ENCODE measurements at regions not wholly inside any gene's neighbourhood (a gene's known extent, or its start where the extent isn't known, plus 50 kb on each side); places are given as distances from the start of the nearest gene placed in this dataset.
"Not testable (repeated sequence)": the region's sequence is repeated elsewhere in the genome, so short reads cannot be mapped to it uniquely, and the experiment has no call there.

DNA sequence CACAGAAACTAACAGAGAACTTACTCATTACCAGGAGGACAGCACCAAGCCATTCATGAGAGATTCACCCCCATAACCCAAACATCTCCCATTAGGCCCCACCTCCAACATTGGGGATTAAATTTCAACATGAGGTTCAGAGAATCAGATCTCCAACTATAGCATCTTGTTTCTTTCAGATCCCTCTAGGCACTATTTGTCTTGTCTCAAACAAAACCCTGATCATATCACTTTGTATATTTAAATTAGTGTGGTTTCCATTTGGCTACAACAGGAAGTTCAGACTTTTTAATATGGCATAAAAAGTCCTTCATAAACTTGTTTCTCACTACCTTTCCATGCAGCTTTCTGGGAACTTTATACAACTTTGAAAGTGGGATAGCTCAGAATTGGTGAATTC, 699.0 kb upstream of the MIR17HG start:
- Mint-ChIP-seq H3K9me3 (peaks cover 11% of the 10 kb centered on the region), H3K36me3 (no peaks in the 10 kb centered on the region), H3K27ac (no peak overlapping the region), H3K27me3 (no peaks in the 10 kb centered on the region), H3K4me3 (no peak overlapping the region), H3K4me1 (ENCODE audit: unreplicated experiment) (no peaks in the 10 kb centered on the region)
- no peak for TF ChIP-seq CTCF (conservative IDR thresholded peaks at IDR 0.05)
- no peak for DNase-seq (ENCODE audit: extremely low spot score, unreplicated experiment)

DNA sequence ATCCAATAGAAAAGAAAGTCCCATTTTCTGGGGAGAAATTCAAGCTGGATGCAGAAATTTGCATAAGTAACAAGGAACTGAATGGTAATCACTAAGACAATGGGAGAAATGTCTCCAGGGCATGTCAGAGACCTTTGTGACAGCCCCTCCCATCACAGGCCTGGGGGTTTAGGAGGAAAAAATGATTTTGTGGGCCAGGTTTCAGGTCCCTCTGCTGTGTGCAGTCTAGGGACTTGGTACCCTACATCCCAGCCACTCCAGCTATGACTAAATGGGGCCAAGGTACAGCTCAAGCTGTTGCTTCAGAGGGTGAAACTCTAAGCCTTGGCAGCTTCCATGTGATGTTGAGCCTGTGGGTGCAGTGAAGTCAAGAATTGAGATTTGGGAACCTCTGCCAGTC, 695.5 kb upstream of the MIR17HG start:
- Mint-ChIP-seq H3K27ac (no peak overlapping the region), H3K36me3 (no peaks in the 10 kb centered on the region), H3K4me3 (no peak overlapping the region), H3K4me1 (ENCODE audit: unreplicated experiment) (no peaks in the 10 kb centered on the region), H3K9me3 (peaks cover 6% of the 10 kb centered on the region), H3K27me3 (no peaks in the 10 kb centered on the region)
- no peak for DNase-seq (ENCODE audit: extremely low spot score, unreplicated experiment)
- TF ChIP-seq CTCF (conservative IDR thresholded peaks at IDR 0.05): no peak

GRCh38 chr13:90654970-90655369, 692.5 kb upstream of the MIR17HG start:
- DNase-seq (ENCODE audit: extremely low spot score, unreplicated experiment): no peak
- H3K27me3 Mint-ChIP-seq: no peaks in the 10 kb centered on the region
- H3K36me3 Mint-ChIP-seq: no peaks in the 10 kb centered on the region
- H3K4me3 Mint-ChIP-seq: no peak overlapping the region
- H3K4me1 Mint-ChIP-seq (ENCODE audit: unreplicated experiment): no peaks in the 10 kb centered on the region
- no peak for TF ChIP-seq CTCF (conservative IDR thresholded peaks at IDR 0.05)
- H3K27ac Mint-ChIP-seq: no peak overlapping the region
- H3K9me3 Mint-ChIP-seq: peaks cover 6% of the 10 kb centered on the region

GRCh38 chr13:90664200-90664599, 683.3 kb upstream of the MIR17HG start:
- not testable (repeated sequence) for H3K27ac Mint-ChIP-seq; DNase-seq (ENCODE audit: extremely low spot score, unreplicated experiment); H3K9me3 Mint-ChIP-seq; H3K27me3 Mint-ChIP-seq; H3K4me1 Mint-ChIP-seq (ENCODE audit: unreplicated experiment); H3K36me3 Mint-ChIP-seq; H3K4me3 Mint-ChIP-seq

DNA sequence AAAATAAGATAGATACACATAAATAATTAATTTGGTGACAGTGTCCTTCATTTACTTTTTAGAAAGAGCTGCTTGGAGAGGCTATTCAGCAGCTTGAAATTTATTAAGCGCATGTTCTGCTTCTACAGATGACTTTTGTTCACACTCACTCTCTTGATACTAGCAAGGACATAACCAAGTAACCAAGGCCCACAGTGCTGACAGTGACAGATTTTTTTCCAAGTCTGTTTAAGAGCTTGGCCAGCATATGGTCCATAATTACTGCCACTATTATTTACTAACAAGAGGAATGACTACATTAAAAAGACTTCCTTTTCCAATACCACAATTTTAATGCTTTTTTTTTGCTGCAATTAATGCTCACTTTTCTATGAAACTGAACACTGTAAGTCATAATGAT, 673.7 kb upstream of the MIR17HG start:
- no peak overlapping the region for H3K4me3 Mint-ChIP-seq
- no peak for DNase-seq (ENCODE audit: extremely low spot score, unreplicated experiment)
- H3K9me3 Mint-ChIP-seq: no peaks in the 10 kb centered on the region
- no peaks in the 10 kb centered on the region for H3K27me3 Mint-ChIP-seq
- no peak overlapping the region for H3K27ac Mint-ChIP-seq
- no peaks in the 10 kb centered on the region for H3K36me3 Mint-ChIP-seq
- no peak for TF ChIP-seq CTCF (conservative IDR thresholded peaks at IDR 0.05)
- peaks cover 35% of the 10 kb centered on the region for H3K4me1 Mint-ChIP-seq (ENCODE audit: unreplicated experiment)

- TF ChIP-seq CTCF (conservative IDR thresholded peaks at IDR 0.05): no peak
- no peaks in the 10 kb centered on the region for H3K27me3 Mint-ChIP-seq
- peaks cover 35% of the 10 kb centered on the region for H3K4me1 Mint-ChIP-seq (ENCODE audit: unreplicated experiment)
- DNase-seq (ENCODE audit: extremely low spot score, unreplicated experiment): no peak
- no peaks in the 10 kb centered on the region for H3K36me3 Mint-ChIP-seq
- H3K27ac Mint-ChIP-seq: no peak overlapping the region
- H3K4me3 Mint-ChIP-seq: no peak overlapping the region
- H3K9me3 Mint-ChIP-seq: no peaks in the 10 kb centered on the region
These were observed 672.4 kb upstream of the MIR17HG start for GRCh38 chr13:90675129-90675528.

Measured in type B pancreatic cell (in vitro differentiated cells).